Frontal cortex (tissue), 3 donors: ENCODE measurements at regions not wholly inside any gene's neighbourhood (a gene's known extent, or its start where the extent isn't known, plus 50 kb on each side); places are given as distances from the start of the nearest gene placed in this dataset.

Source experiments
- DNase-seq, 2 donors: peaks; one replicate each; pipeline ENCODE4 v3.0.0; 2012; ENCODE audit warnings: low spot score in 2 of 2
- FAIRE-seq: peaks from 2 replicates; lab custom pipeline; 2012; peaks lifted over from hg19 to GRCh38; lab: Jason Lieb, UNC
- donor health status: control.
- donor health status: control.
- donor health status: control.

DNA sequence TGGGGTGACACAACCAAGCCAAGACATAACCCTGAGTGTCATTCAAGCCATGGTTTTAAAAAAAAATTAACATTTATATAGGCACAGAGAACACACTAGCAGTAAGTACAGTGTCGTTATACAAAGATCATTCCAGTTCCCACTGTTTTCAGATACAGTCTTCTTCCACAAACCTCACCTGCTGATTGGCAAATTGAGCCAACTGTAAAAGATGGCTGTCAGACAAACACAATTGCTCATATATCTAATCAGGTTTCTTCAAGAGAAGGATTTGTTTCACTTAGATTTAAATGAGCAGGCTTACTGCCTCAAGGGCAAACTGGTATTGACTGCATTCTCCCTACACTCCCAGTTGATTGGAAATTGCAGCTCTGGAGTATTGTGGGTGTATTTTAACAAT is 308.9 kb downstream of the RBM26 start:
- FAIRE-seq = no peak
- DNase-seq = no peak

DNA sequence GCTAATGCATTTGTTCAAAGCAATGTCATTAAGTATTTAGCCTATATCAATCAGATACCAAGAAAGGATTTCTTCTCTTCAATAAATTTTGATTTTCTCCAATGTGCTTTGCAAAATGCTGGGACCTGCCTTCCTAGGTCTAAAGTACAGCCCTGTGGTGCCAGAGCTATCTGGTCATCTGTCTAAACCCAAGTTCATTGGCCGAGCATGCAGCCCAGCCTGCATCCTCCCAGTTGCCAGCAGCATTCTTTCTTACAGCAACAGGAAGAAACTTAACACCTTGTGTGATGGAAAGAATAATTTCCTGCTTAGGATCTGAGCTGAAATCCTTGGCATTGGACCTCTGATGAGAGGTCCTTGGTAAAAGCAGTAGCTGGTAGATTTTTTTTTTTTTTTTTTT is 310.0 kb downstream of the RBM26 start:
- FAIRE-seq (no peak), DNase-seq (no peak)

DNA sequence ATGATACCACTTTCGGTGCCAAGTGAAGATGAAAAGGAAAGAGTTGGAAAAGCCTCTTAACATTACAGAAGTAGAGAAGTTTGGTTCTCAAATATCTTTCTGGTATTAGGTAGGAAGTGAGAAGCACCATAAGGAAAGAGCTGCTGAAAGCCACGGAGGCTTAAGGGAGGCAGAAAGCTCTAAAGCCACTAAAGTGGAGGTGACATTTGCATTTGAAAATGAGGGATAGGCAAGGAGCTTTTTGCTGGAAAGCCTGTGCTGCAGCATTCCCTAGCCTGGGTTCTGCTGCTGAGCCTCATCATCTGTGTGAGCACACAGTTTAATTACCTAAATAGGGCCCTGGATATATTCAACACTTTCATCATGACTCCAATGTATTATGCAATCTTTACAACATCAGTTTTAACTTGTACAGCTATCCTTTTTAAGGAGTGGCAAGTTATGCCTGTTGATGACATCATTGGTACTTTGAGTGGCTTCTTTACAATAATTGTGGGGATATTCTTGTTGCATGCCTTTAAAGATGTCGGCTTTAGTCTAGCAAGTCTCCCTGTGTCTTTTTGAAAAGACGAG is 315.4 kb downstream of the RBM26 start:
- DNase-seq (no peak), FAIRE-seq (no peak)

DNA sequence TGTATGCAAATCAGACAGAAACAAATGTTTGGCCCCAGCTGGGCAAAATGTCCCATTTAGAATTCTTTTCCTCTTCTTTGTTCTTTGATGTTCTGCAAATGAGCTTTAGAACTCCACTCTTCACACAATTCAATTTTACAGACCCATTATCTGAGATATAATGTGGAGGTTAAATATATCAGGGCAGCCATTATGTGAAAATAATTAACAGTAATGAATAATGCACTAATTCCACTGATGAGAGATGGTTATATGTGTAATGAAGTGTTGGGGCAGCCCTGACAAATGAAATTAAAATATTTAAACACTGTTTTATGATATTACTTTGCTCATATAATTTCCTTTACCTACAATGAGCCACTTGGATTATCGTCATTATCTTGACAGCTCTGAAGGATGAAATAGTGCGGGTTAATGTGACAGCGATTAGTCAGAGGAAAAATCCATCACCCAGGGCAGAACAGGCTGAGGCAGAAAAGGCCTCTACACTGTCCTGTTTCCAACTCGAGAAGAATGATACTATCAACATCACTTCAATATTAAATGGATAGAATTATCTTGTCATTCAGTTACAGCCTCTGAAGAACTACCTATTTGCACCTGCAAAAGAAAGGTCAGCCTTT is 321.1 kb downstream of the RBM26 start:
- FAIRE-seq (no peak), DNase-seq (no peak)

DNA sequence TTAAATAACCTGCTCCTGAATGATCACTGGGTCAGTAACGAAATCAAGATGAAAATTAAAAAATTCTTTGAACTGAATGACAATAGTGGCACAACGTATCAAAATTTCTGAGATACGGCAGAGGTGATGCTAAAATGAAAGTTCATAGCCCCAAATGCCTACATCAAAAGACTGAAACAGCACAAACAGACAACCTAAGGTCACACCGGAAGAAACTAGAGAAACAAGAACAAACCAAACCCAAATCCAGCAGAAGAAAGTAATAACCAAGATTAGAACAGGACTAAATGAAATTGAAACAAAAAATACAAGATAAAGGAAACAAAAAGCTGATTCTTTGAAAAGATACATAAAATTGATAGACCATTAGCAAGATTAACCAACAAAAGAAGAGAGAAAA is 324.1 kb downstream of the RBM26 start:
- FAIRE-seq (no peak), DNase-seq (no peak)

DNA sequence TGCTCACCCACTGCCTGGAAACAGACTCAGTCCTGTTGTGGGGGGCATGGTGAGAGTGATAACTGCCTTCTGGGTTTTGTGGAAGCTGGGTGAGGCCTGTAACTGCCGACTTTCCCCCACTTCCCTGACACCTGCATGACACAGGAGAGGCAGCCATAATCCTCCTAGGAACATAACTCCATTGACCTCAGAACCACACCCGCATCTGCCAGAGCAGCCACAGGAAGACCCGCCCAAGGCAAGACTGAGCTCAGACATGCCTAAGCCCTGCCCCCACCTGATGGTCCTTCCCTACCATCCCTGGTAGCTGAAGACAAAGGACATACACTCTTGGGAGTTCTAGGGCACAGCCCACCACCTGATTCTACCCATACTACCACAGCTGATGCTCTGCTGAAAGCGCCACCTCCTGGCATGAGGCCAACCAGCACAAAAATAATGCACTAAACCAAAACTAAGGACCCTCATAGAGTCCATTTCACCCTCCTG is 326.7 kb downstream of the RBM26 start:
- no peak for FAIRE-seq
- DNase-seq = no peak

DNA sequence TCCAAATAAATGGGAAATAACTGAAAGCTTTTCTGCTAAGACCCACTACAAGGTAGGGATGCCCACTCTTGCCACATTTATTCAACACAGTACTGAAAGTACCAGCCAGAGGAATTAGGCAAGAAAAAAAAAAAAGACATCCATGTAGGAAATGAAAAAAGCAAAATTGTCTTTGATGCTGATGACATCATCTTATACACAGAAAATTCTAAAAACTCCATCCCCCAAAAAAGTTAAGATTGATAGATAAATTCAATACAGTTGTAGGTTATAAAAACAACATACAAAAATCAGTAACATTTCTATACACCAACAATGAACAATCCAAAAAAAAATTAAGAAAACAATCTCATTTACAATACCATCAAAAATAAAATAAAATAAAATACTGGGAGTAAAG is 330.4 kb downstream of the RBM26 start:
- FAIRE-seq = peak; percentile 83
- no peak for DNase-seq

DNA sequence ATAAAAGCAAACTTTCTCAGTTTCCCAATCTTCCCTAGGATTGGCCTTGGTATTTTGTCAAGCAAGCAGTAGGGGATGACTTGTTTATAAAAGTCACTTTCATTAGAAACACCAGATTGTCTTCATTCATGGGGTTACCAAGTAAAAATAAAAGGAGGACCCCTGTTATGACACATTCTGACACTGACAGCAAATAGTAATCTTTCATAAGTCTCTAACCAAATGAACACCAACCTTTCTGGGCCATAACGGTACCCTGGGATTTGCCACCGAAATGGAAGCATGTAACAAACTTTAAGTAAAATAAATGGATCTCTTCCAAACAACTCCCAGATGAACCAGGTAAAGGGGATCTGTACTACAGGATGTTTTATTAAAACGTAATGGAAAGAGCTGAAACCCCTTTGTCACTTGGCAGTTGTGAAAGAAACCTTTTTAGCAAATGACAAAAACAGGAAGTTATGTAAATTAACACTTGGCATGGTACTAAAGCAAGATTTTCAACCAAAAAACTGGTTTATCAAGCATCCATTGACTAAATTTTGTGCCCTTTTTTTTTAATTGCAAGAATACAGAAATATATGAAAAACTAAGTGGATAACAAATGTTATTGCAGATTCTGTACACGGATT is 335.6 kb downstream of the RBM26 start:
- DNase-seq (no peak), FAIRE-seq (no peak)

DNA sequence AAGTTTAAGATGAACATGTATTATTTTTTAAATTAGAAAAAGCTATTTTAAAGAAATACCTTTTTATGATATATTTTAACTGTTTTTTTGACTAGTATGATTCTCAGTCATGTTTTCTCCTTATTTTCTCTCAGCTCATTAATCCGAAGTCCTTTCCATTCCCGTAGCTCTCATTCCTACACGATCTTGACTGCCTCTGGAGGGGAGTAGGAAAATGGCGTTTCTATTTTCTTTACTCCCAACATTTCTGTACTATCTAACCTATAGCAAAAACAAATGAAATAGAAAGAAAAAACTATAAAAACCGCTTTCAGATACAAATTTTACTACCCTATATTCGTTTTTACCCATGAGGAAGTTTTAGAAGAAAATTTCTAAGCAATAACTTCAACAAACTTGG is 343.8 kb downstream of the RBM26 start:
- FAIRE-seq = no peak
- no peak for DNase-seq

DNA sequence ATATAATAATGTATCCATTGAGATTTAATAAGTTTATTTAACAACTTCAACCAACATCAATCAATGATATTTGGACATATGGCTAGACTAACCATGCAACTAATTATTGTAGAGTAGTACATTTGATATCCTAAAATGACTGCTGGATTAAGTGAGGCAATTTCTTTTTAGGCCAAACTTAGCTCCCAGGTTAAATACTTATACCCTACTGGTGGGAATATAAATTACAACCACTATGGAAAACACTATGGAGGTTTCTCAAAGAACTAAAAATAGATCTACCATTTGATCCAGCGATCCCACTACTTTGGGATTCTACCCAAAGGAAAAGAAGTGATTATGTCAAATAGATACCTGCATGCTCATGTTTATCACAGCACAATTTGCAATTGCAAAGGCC is 345.8 kb downstream of the RBM26 start:
- FAIRE-seq = no peak
- DNase-seq = no peak

DNA sequence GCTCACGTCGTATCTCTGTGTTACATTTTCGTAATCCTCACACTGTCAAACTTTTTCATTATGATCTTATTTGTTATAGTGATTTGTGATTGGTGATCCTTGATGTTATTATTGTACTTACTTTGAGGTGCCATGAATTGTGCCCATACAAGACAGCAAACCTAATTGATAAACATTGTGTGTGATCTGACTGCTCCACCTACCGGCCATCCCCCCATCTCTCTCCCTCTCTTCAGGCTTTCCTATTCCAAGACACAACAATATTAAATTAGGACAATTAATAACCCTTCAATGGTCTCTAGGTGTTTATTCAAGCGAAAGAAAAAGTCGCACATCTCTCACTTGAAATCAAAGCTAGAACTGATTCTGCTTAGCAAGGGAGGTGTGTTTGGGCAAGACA is 349.3 kb downstream of the RBM26 start:
- FAIRE-seq (no peak), DNase-seq (no peak)

DNA sequence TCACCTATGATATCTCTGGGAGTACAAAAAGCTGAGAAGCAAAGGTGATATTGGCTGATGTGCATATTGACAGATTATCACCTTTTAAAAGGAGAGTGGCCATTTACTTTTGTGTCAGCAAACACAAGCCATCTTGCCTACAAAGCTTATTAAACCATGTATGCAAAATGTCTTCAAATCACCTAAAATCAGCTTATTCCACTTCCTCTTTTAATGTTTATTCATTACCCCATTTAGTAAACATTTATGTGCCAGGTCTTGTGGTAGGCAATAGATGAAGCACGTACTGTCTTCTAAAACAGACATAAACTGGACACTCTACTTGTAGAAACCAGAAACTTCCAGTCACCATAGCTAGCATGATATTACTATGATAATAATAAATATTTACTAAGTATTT is 354.6 kb downstream of the RBM26 start:
- FAIRE-seq = no peak
- no peak for DNase-seq

DNA sequence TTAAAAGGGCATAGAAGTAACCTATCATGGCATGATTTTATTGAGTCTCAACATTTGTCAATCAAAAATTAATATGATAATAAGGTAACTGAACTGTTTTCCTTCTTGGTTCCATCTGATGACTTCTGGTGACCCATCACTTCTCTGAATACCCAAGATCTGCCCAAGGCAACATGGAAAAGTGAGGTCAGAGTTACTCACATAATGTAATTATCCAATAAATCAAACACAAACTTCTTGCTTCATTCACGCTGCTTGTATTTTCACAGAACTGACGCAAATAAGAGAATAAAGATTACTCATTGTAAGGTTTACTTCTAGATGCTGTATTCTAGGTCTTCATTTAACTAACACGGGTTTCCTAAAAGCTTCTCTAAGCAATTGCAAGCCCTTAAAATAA is 361.6 kb downstream of the RBM26 start:
- DNase-seq (no peak), FAIRE-seq (no peak)

DNA sequence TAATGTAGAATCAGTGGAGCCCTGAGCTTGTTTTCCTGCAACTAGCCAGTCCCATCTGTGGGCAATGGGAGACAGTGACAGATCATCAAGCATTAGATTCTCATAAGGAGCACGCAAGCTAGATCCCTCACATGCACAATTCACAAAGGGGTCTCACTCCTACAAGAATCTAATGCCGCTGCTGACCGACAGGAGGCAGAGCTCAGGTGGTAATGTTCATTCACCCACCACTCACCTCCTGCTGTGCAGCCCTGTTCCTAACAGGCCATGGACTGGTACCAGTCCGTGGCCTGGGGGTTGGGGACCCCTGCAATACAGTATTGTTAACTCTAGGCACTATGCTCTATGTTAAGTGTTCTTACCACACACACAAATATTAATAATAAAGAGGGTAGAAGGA is 362.8 kb downstream of the RBM26 start:
- no peak for DNase-seq
- FAIRE-seq = no peak

DNA sequence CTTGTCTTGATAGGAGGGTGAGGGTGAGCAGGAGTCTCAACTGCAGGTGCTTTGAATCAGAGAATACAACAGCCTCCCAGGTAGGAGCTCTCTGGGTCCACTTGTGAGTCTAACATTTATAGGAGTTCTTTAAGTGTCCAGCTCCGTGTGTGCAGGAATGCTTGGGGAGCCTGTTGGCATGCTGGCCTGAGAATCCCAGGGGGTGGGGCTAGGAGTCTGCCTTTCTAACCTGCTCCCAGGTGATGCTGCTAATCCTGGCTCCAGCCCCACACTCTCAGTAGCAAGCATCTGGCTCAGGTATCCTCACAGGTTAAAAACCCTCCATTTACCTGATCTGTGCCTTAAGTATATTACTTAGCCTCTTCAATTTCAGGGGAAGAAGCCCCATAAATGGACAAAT is 368.9 kb downstream of the RBM26 start:
- no peak for DNase-seq
- FAIRE-seq = no peak

DNA sequence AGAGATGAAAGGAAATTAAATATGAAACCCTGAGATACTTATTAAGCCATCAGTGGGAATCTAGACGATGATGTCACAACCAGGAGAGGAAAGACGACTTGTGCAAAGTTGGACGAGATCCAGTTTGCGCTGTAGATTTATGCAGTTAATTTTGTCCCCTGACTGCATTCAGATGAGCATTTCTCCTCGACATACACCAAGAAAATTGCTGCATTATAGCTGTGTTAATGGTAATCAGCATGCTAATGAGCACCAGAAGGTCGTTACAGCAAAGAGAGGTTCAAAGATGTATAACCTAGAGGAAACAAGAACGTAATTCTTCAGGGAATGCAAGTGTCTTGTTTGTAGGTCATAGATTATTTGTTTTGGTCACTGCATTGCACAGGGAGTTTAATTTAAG is 371.7 kb downstream of the RBM26 start:
- no peak for FAIRE-seq
- DNase-seq = no peak

DNA sequence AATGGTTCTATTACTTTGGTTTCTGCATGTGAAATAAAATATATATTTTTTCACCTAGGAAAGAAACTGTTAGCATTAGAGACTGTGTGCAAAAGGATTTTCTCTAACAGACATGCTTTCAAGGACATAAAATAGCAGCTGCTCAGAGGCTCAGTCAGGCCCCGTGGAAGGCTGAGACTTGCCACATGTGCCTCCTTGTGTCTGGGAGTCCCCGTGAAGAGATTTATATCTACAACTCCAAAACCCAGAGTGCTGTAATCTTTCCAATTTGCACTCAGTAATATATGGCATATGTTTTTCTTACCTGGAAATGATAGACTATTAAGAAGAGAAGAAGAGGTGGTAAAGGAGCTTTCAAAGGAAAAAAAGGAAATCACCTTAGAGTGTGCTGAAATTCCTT is 371.6 kb upstream of the OBI1 start:
- no peak for DNase-seq
- no peak for FAIRE-seq

DNA sequence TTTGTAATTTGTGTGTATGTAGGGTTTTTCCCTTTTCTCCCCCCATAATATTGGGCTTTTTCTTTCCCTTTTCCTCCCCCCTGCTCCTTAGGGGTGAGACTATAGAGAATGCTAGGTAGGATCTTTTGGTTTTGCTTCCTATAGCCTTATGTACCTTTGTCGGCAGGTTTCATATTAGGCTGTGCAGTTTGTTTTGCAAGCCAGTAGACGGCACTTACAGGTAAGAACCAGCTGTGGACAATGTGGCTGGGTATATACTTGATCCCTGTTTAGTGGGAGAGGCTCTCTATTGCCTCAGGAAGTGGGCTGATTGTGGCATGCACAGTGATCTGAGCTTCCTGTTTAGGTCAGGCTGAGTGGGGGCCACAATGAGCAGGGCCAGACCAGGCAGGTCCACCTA is 359.2 kb upstream of the OBI1 start:
- DNase-seq = no peak
- FAIRE-seq = no peak

DNA sequence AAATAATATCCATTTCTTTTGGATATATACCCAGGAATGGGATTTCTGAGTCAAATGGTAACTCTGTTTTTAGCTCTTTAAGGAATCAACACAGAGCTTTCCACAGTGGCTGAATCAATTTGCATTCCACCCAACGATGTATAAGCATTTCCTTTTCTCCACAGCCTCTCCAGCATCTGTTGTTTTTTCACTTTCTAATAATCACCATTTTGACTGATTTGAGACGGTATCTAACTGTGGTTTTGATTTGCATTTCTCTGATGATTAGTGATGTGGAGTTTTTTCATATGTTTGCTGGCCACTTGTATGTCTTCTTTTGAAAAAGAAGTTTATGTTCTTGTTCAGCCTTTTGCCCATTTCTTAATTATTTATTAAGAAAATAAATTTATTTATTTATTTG is 352.2 kb upstream of the OBI1 start:
- FAIRE-seq (no peak), DNase-seq (no peak)

DNA sequence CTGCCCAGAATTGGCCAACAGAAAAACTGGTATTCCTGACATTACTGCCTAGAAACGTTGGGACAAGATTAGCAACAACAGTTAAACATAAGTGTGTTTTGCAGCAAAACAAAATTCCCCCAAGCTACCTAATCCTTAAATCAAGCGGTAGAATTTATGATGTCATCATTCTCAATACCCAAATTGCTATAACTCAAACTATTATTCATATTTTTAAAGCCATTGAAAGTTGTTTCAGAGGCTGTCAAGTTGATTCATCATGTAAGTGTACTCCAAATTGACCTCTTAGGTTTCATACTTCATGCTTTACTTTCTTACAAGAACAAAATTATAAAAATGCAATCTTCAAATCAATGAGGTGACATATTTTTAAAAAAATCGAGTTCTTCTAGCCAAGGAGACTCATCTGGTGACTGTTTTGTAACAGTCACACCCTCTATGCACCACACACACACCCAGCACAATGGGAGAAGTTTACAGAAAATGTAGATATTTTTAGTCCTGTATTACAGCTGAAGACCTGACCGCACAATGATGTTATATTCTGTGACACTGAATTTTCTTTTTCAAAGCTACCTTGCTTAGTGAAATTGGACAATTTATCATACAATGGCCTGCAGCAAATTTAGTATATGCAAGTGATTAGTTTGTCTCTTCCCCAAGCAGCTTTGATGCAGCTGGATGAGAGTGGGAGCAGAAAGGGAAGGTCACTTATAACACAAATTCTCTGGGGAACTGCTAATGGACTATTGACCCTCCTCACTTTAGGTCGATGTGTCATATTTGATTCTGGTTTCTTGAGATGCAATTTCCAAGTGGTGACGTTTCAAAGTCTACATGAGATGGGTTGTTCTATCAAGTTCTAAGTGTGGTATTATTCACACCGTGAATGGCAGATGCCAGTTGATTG is 345.3 kb upstream of the OBI1 start:
- FAIRE-seq (no peak), DNase-seq (no peak)

DNA sequence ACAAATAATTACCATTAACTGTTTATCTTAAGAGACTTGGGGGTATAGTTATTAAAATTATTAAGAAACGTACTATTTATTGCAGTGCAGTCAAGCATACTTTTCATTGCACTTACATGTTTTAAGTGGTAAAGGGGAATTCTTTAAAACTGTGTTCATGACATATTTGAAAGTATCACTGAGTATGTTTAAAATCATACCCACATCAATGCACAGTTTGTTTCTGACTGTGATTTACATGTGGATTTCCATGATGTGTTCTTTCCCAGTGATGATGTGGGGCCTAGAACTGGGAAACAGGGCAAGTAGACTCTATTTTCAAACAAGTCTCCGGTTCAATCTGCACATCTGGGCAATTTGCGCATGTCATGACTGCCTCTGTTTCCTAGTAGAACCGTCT is 340.5 kb upstream of the OBI1 start:
- FAIRE-seq = no peak

More for the DNA sequence above, 340.5 kb upstream of the OBI1 start:
- no peak for DNase-seq
